DND-41 (cell line): ENCODE measurements at regions not wholly inside any gene's neighbourhood (a gene's known extent, or its start where the extent isn't known, plus 50 kb on each side); places are given as distances from the start of the nearest gene placed in this dataset.

Experiments used
- ATAC-seq: fragments of 200-7000 bp; cut with Tn5 transposase; 3 replicates; pipeline ENCODE4 v1.9.1; 2021; ENCODE audit warnings: low read depth; ENCODE audit not compliant: insufficient read depth
- DNase-seq: peaks from one replicate; pipeline ENCODE4 v3.0.0-alpha.2; 2020
- H2AFZ ChIP-seq: 2 replicates; pipeline ENCODE4 v1.6.0; 2012; ENCODE audit warnings: low read depth, low read length
- H3K27ac ChIP-seq: 2 replicates; pipeline ENCODE4 v1.5.1; 2012; ENCODE audit warnings: low read length, inconsistent platforms
- H3K27me3 ChIP-seq: fragments of 200-600 bp; sonication (generic); 2 replicates; pipeline ENCODE4 v1.6.0; 2012; ENCODE audit warnings: low read length, mild to moderate bottlenecking, inconsistent platforms; ENCODE audit not compliant: insufficient read depth, poor library complexity
- H3K36me3 ChIP-seq: 2 replicates; pipeline ENCODE4 v1.5.1; 2012; ENCODE audit warnings: low read length, inconsistent platforms; ENCODE audit not compliant: insufficient read depth
- H3K4me1 ChIP-seq: 2 replicates; pipeline ENCODE4 v1.5.1; 2012; ENCODE audit warnings: mild to moderate bottlenecking, low read length; ENCODE audit not compliant: insufficient read depth
- H3K4me2 ChIP-seq: 2 replicates; pipeline ENCODE4 v1.6.0; 2012; ENCODE audit warnings: mild to moderate bottlenecking, moderate library complexity, low read length, inconsistent platforms; ENCODE audit not compliant: insufficient read depth
- H3K4me3 ChIP-seq, 2 experiments: fragments of 200-600 bp in 1 of 2; shearing (Covaris generic) in 1 of 2; 2 replicates each; pipeline ENCODE4 v1.5.1; 2012 to 2016; ENCODE audit warnings: inconsistent platforms in 2 of 2, low read length in 2 of 2, mild to moderate bottlenecking in 2 of 2, low read depth in 1 of 2, moderate library complexity in 1 of 2
- H3K79me2 ChIP-seq: 2 replicates; pipeline ENCODE4 v1.6.0; 2012; ENCODE audit warnings: low read length, inconsistent platforms; ENCODE audit not compliant: insufficient read depth
- H3K9ac ChIP-seq: 2 replicates; pipeline ENCODE4 v1.6.0; 2012; ENCODE audit warnings: low read depth, mild to moderate bottlenecking, inconsistent platforms, low read length, moderate library complexity
- H3K9me3 ChIP-seq: 2 replicates; pipeline ENCODE4 v1.5.1; 2012; ENCODE audit warnings: low read length, moderate library complexity, mild to moderate bottlenecking, inconsistent platforms; ENCODE audit not compliant: insufficient read depth, severe bottlenecking
- H4K20me1 ChIP-seq: 2 replicates; pipeline ENCODE4 v1.6.0; 2012; ENCODE audit warnings: low read length; ENCODE audit not compliant: insufficient read depth
- EZH2 ChIP-seq: IDR thresholded peaks from 3 replicates; pipeline ENCODE4 v1.6.1; 2012; ENCODE audit warnings: borderline replicate concordance, low read depth, mild to moderate bottlenecking, moderate library complexity, low read length, inconsistent platforms; ENCODE audit not compliant: severe bottlenecking
- TF ChIP-seq, protein P1 (sequence below): IDR thresholded peaks from 2 replicates; pipeline ENCODE4 v1.5.1; 2012; ENCODE audit warnings: borderline replicate concordance, low read length, moderate library complexity, mild to moderate bottlenecking; ENCODE audit not compliant: poor library complexity, severe bottlenecking; ENCODE audit errors: extremely low read depth

GRCh38 chr6:109297406-109298110, 84.7 kb downstream of the CD164 start:
- Histone ChIP-seq H2AFZ (no peak overlapping the region), H3K36me3 (no peaks in the 10 kb centered on the region), H3K79me2 (no peaks in the 10 kb centered on the region), H4K20me1 (no peaks in the 10 kb centered on the region), H3K9ac (no peak overlapping the region), H3K4me3 (no peak overlapping the region), H3K4me1 (no peaks in the 10 kb centered on the region), H3K27ac (no peak overlapping the region), H3K27me3 (peaks cover 4% of the 10 kb centered on the region), H3K4me2 (no peak overlapping the region), H3K9me3 (no peaks in the 10 kb centered on the region)
- TF ChIP-seq, protein P1, sequence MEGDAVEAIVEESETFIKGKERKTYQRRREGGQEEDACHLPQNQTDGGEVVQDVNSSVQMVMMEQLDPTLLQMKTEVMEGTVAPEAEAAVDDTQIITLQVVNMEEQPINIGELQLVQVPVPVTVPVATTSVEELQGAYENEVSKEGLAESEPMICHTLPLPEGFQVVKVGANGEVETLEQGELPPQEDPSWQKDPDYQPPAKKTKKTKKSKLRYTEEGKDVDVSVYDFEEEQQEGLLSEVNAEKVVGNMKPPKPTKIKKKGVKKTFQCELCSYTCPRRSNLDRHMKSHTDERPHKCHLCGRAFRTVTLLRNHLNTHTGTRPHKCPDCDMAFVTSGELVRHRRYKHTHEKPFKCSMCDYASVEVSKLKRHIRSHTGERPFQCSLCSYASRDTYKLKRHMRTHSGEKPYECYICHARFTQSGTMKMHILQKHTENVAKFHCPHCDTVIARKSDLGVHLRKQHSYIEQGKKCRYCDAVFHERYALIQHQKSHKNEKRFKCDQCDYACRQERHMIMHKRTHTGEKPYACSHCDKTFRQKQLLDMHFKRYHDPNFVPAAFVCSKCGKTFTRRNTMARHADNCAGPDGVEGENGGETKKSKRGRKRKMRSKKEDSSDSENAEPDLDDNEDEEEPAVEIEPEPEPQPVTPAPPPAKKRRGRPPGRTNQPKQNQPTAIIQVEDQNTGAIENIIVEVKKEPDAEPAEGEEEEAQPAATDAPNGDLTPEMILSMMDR: no peak
- no peak for TF ChIP-seq EZH2
- ATAC-seq (no peak), DNase-seq (no peak)

DNA sequence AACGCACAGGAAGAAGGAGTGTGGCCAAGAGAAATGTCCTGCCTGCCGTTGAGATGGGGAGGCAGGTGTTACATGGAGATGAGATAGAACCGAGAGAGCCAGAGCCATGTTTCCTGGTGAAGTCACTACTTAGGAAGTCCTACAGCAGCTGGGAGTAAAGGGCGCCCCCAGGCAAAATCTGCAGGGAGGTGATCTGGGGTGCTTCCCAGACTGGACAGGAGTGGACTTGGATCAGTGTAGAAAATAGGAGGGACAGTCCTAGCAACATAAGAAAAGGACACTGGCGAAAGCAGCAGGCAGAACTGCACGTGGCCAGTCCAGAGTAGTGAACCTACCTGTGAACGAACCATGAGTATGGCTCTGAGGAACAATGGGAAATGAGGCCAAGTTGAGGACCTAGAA, 85.3 kb downstream of the CD164 start:
- Histone ChIP-seq H3K9ac (no peak overlapping the region), H3K9me3 (no peaks in the 10 kb centered on the region), H4K20me1 (no peaks in the 10 kb centered on the region), H3K4me3 (no peak overlapping the region), H3K4me2 (no peak overlapping the region), H2AFZ (no peak overlapping the region), H3K4me1 (no peaks in the 10 kb centered on the region), H3K36me3 (no peaks in the 10 kb centered on the region), H3K79me2 (no peaks in the 10 kb centered on the region), H3K27me3 (peaks cover 4% of the 10 kb centered on the region), H3K27ac (no peak overlapping the region)
- TF ChIP-seq, protein P1: no peak
- no peak for TF ChIP-seq EZH2
- ATAC-seq: no peak
- no peak for DNase-seq

GRCh38 chr6:109296452-109296851, 85.8 kb downstream of the CD164 start:
- no peak for TF ChIP-seq EZH2
- TF ChIP-seq, protein P1: no peak
- no peak overlapping the region for H3K4me3 ChIP-seq
- no peaks in the 10 kb centered on the region for H3K79me2 ChIP-seq
- no peak for DNase-seq
- H3K4me2 ChIP-seq: no peak overlapping the region
- no peak overlapping the region for H3K27ac ChIP-seq
- no peak for ATAC-seq
- no peak overlapping the region for H2AFZ ChIP-seq
- H3K27me3 ChIP-seq: peaks cover 4% of the 10 kb centered on the region
- no peaks in the 10 kb centered on the region for H4K20me1 ChIP-seq
- no peaks in the 10 kb centered on the region for H3K4me1 ChIP-seq
- H3K9ac ChIP-seq: no peak overlapping the region
- no peaks in the 10 kb centered on the region for H3K36me3 ChIP-seq
- no peaks in the 10 kb centered on the region for H3K9me3 ChIP-seq
